OCI-M2 (cell line): ENCODE measurements at regions not wholly inside any gene's neighbourhood (a gene's known extent, or its start where the extent isn't known, plus 50 kb on each side); places are given as distances from the start of the nearest gene placed in this dataset.

Source experiments
- DNase-seq: peaks from one replicate; lab custom pipeline; 2025; ENCODE audit not compliant: unreplicated experiment; lab: John Stamatoyannopoulos, UW

DNA sequence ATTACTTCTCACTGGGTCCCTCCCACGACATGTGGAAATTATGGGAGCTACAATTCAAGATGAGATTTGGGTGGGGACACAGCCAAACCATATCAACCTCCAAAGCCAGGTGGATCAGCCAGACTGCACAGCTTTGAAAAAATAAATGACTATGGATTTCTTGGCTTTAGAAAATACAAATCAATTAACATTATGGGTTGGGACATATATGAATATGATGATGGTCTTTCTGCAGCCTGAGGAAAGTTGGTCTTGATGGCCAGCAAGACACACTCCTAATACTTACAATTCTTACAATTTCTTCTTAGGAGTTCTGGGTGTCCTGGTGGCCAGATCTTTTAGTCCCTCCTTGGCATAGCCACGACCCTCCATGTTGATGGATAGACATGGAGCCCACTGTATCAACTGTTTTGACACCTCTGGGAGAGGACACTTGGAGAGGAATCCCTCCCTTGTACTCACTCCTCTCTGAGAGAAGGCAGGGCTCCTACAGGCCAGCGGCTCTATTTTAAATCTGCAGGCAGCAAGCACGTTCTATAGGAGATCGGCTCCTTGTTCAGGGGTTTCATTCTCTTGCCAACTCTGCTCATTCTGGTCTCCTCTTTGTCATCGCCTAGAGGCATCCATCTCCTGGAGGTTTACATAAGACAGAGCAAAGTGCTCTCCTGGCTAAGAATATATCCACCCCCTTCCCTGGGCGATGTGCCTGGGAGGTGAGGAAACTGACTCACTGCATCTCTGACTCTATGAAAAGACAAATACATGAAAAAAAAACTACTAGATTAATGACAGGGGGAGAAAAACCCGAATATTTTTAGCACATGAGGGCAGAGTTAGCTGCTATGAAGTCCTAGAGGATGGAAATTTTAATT, 145.9 kb downstream of the CARTPT start:
- no peak for DNase-seq

DNA sequence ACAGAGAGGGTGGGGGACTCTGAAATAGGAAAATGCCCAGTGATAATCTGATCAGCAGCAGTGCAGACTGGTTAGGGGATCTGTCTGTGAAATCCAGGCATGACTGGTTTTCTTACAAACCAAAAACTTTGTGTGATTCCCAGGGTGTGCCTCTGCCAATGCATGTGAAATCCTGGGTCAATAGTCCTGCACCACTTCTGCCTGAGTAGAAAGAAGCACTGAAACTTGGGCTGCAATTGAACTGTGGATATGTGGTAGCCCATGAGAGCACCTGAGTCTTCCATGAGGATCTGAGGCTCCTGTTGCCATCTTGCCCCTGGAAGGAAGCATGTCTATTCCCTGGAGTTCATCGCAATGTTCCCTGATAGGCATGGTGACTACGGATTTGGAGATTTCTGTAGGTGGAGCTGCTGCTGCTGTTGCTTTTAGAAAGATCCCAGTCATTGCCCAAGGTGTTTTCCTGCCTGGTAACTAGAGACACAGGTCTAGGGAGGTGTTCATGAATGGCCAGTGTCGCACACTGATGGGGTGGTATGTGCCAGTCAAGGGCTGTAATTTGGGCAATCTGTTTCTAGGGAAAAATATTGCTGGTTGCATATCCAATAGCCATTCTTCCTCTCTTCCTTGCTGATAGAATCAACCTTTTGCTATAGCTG, 146.7 kb downstream of the CARTPT start:
- no peak for DNase-seq

DNA sequence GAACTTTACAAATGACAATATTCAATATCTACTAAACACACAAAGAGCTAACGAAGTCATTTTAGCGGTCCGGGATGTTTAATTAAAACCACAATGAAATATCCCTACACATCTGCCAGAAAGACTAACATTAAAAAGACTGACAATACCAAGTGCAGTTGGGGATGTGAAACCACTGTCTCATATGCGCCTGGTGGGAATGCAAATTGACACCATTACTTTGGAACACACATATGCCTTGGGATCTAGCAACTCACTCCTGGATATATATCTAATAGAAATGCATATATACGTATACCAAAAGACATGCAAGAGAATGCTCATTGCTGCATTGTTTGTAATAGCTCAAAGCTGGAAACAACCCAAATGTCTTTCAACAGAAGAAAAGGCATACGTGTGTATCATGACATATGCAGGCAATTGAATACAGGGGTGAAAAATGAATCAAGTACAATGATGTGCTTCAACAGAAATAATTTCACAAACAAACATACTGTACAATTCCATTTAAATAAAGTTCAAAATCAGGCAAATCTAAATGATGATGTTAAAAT, 153.3 kb downstream of the CARTPT start:
- no peak for DNase-seq

- no peak for DNase-seq
These were observed 154.1 kb downstream of the CARTPT start for GRCh38 chr5:71873191-71873591.

GRCh38 chr5:71874521-71874920, 155.4 kb downstream of the CARTPT start:
- DNase-seq: no peak

DNA sequence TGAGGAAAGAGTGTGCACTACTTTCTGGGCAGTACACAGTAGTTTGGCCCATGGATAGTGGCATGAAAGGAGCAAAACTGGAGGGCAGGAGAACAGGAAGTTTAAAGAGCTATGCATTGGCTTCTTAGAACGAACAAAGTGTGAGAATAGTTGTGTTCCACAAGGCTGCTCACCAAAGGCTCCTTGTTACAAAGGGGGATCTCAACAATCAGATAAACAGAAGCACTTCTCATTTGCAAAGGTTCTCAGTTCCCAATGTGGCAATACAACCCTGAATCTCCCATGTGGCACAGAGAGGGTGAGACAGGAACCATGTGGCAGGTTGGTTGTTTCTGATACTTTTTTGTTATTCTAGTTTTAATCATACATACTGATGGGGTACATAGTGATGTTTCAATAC, 158.4 kb downstream of the CARTPT start:
- no peak for DNase-seq

GRCh38 chr5:71880536-71880935, 161.5 kb downstream of the CARTPT start:
- no peak for DNase-seq

- DNase-seq: no peak
These were observed 164.0 kb downstream of the CARTPT start for GRCh38 chr5:71882826-71883741.

DNA sequence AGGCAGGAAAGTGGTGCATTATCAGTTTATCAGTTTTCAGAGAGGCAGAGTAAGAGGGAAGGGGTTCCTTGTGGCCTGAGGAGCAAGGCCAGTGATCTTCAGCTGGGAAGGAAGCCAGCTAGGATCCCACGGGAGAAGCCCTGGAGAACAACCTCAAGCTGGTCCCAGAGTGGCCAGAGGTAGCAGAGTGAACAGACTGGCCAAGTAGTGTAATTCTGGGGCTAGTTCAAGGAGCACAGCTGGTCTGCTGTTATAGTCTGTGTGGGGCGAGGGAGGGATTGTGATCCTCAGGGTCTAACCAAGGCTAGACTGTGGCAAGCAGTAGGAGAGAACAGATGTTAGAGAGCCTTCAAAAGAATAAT, 164.6 kb downstream of the CARTPT start:
- no peak for DNase-seq

DNA sequence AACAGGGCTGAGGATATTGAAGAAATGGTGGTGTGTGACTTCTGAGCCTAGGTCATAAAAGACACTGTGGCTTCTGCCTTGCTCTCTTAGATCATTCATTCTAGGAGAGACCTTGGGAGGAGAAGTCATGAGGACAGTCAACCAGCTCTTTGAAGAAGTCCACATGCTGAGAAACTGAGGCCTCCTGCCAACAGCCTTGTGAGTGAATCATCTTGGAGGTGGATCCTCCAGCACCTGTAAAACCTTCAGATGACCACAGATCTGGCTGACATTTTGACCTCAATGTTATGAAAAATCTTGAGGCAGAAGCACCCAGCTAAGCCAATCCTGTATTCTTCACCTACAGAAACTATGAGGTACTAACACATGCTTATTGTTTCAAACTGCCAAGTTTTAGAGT, 165.9 kb downstream of the CARTPT start:
- DNase-seq: no peak

DNA sequence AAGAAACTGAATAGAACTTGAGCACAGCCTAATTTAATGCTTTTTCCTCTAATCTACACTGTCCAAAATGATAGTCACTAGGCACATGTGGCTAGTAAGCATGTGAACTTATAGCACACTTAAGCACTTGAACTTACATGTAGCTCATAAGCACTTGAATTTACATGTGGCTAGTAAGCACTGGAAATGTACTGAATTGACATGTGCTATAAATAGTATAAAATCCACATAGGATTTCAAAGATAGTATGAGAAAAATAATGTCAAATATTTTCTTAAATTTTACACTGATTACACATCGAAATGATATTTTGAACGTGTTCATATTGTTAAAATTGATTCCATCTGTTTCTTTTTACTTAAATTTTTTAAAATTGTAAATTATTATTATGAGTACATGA, 167.3 kb downstream of the CARTPT start:
- DNase-seq: no peak

DNA sequence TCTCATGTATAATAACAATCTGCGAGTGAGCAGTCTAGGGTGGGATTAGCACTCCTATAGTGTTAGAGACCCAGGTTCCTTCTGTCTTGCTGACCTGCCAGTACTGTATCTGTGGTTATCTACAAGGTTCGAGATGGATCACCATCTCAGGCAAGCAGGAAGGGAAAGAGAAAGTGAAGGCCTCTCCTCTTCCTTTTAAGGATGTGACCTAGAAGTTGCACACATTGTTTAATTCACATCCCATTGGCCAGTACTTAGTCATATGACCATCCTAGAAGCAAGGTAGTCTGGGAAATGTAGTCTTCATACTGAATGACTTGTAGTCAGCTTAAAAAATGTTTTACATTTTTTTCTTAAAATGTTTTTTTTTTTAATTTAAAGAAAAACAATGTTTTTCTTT, 168.6 kb downstream of the CARTPT start:
- DNase-seq: no peak

- no peak for DNase-seq
These were observed 172.3 kb downstream of the CARTPT start for GRCh38 chr5:71891406-71891805.

DNA sequence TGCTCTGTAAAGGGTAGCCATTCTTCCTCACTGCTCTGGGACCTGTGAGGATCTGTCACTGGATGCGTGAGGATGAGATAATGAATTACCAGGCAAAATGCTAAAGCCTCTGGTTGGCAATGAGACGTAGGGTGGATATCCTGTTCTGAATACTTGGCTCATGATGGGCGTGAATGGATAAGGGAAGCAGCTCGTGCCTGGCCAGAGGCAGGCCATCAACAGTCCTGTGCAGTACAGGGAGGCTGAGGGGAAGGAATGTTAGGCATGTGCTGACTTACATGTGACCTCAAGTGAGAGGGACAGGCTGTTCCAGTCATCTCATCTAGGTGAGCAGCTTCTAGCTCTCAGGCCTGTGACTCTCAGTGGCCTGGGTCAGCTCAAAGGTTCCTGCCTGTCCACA, 172.8 kb downstream of the CARTPT start:
- no peak for DNase-seq

GRCh38 chr5:71892641-71893365, 173.7 kb downstream of the CARTPT start:
- no peak for DNase-seq

- DNase-seq: no peak
These were observed 174.4 kb downstream of the CARTPT start for GRCh38 chr5:71893451-71893850.

DNA sequence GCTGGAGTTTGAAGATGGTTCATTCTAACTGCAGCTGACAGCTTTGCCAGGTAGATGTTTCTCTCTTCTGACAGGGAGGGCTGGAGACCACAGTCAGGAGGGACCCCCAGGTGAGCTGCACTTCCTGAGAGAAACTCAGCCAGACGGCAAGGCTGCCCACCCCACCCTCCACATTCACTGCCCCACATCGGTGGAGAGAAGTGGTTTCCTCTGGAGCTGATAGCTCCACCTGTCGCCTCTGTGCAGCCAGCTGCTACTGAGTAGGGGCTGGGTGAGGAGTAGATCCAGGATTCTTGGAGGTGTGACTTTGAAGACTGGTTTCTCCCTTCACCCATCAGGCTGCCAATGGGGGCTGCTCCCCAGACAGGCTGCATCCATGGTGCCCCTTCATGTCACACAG, 175.0 kb downstream of the CARTPT start:
- no peak for DNase-seq

GRCh38 chr5:71895546-71895945, 176.5 kb downstream of the CARTPT start:
- no peak for DNase-seq

- no peak for DNase-seq
These were observed 180.8 kb downstream of the CARTPT start for GRCh38 chr5:71899865-71900342.

DNA sequence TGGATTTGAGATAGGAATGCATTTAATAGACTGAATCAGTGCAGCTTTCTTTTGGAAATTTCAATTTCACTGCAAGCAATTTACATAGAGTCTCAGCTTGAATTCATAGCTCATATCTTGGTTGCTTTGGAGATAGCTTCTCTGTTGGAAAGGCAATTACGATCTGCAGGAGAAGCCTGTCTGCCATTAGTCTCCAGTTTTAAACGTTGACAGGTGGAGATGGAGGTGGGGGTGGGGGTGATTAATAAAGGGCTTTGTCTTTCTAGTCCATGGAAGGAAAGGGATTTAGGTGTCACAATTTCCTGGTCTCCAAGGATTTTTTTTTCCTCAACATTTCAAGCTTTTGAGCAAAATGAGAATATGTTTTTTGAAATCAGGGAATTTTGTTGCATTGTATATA, 184.7 kb downstream of the CARTPT start:
- no peak for DNase-seq

- DNase-seq: no peak
These were observed 185.8 kb downstream of the CARTPT start for GRCh38 chr5:71904852-71905251.
